OCI-LY3 (cell line): ENCODE measurements at regions not wholly inside any gene's neighbourhood (a gene's known extent, or its start where the extent isn't known, plus 50 kb on each side); places are given as distances from the start of the nearest gene placed in this dataset.

Experiments used
- CTCF ChIP-seq: fragments of 200-600, 300-600 bp; sonication (generic); IDR thresholded peaks from 2 replicates; pipeline ENCODE4 v1.5.1; 2014; ENCODE audit warnings: antibody characterized with exemption, low read length, low read depth
- EZH2phosphoT487 ChIP-seq: fragments of 200-600 bp; shearing (Covaris generic); IDR thresholded peaks from 2 replicates; pipeline ENCODE4 v1.6.1; 2018; ENCODE audit warnings: antibody characterized with exemption, mixed run types, low read depth

- no peak for TF ChIP-seq CTCF
- no peak for TF ChIP-seq EZH2phosphoT487
These were observed 141.6 kb upstream of the TCERG1L start for GRCh38 chr10:131452926-131453720.
